ENCODE measurements at regions not wholly inside any gene's neighbourhood (a gene's known extent, or its start where the extent isn't known, plus 50 kb on each side); places are given as distances from the start of the nearest gene placed in this dataset.

GRCh38 chr1:193359631-193360030 is 173.2 kb upstream of the B3GALT2 start:
- DNase-seq (ENCODE audit: low read depth in 2 of 2), result no peak

GRCh38 chr1:193358419-193358818 is 172.0 kb upstream of the B3GALT2 start:
- no peak for DNase-seq (ENCODE audit: low read depth in 2 of 2)

- DNase-seq (ENCODE audit: low read depth in 2 of 2), result no peak
Observed at GRCh38 chr1:193356249-193356648, 169.8 kb upstream of the B3GALT2 start.

GRCh38 chr1:193355626-193356025 is 169.2 kb upstream of the B3GALT2 start:
- DNase-seq (ENCODE audit: low read depth in 2 of 2), result no peak

GRCh38 chr1:193355178-193355577 is 168.8 kb upstream of the B3GALT2 start:
- no peak for DNase-seq (ENCODE audit: low read depth in 2 of 2)

- no peak for DNase-seq (ENCODE audit: low read depth in 2 of 2)
Observed at GRCh38 chr1:193348769-193349535, 162.5 kb upstream of the B3GALT2 start.

GRCh38 chr1:193348091-193348768 is 161.8 kb upstream of the B3GALT2 start:
- no peak for DNase-seq (ENCODE audit: low read depth in 2 of 2)

GRCh38 chr1:193346085-193346484 is 159.7 kb upstream of the B3GALT2 start:
- DNase-seq (ENCODE audit: low read depth in 2 of 2), result no peak

GRCh38 chr1:193342811-193343210 is 156.4 kb upstream of the B3GALT2 start:
- DNase-seq (ENCODE audit: low read depth in 2 of 2), result no peak

- DNase-seq (ENCODE audit: low read depth in 2 of 2), result no peak
Observed at GRCh38 chr1:193340331-193340730, 153.9 kb upstream of the B3GALT2 start.

- DNase-seq (ENCODE audit: low read depth in 2 of 2), result no peak
Observed at GRCh38 chr1:193339401-193339800, 153.0 kb upstream of the B3GALT2 start.

GRCh38 chr1:193338194-193338593 is 151.8 kb upstream of the B3GALT2 start:
- no peak for DNase-seq (ENCODE audit: low read depth in 2 of 2)

- DNase-seq (ENCODE audit: low read depth in 2 of 2), result no peak
Observed at GRCh38 chr1:193335806-193336428, 149.5 kb upstream of the B3GALT2 start.

GRCh38 chr1:193333166-193333565 is 146.8 kb upstream of the B3GALT2 start:
- no peak for DNase-seq (ENCODE audit: low read depth in 2 of 2)

- DNase-seq (ENCODE audit: low read depth in 2 of 2), result no peak
Observed at GRCh38 chr1:193326296-193326695, 139.9 kb upstream of the B3GALT2 start.

- DNase-seq (ENCODE audit: low read depth in 2 of 2), result no peak
Observed at GRCh38 chr1:193325771-193326170, 139.4 kb upstream of the B3GALT2 start.

GRCh38 chr1:193325042-193325441 is 138.6 kb upstream of the B3GALT2 start:
- no peak for DNase-seq (ENCODE audit: low read depth in 2 of 2)

GRCh38 chr1:193322211-193322610 is 135.8 kb upstream of the B3GALT2 start:
- DNase-seq (ENCODE audit: low read depth in 2 of 2), result no peak

- no peak for DNase-seq (ENCODE audit: low read depth in 2 of 2)
Observed at GRCh38 chr1:193321242-193321840, 134.9 kb upstream of the B3GALT2 start.

- no peak for DNase-seq (ENCODE audit: low read depth in 2 of 2)
Observed at GRCh38 chr1:193320270-193320669, 133.9 kb upstream of the B3GALT2 start.

GRCh38 chr1:193318347-193318746 is 131.9 kb upstream of the B3GALT2 start:
- no peak for DNase-seq (ENCODE audit: low read depth in 2 of 2)

GRCh38 chr1:193313354-193314140 is 127.1 kb upstream of the B3GALT2 start:
- no peak for DNase-seq (ENCODE audit: low read depth in 2 of 2)
